ENCODE measurements at regions not wholly inside any gene's neighbourhood (a gene's known extent, or its start where the extent isn't known, plus 50 kb on each side); places are given as distances from the start of the nearest gene placed in this dataset.
"Not testable (repeated sequence)": the region's sequence is repeated elsewhere in the genome, so short reads cannot be mapped to it uniquely, and the experiment has no call there.

DNA sequence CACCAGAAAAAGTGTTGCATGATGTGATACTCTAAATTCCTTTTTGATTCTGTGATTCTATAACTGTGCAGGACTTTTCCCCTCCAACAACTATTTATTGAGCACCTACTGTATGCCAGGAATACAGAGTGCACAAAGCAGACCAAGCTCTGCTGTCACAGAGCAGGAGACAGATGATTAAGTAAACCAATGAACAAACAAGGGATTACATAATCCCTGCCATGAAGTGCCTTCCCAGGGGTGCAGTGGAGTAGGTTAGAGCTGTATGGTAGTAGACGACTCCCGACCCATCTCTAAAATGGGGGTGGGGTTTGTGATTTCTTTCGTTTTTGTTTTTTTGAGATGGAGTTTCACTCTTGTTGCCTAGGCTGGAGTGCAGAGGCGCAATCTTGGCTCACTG lies 213.9 kb downstream of the TBX5 start:
- no peak for DNase-seq

DNA sequence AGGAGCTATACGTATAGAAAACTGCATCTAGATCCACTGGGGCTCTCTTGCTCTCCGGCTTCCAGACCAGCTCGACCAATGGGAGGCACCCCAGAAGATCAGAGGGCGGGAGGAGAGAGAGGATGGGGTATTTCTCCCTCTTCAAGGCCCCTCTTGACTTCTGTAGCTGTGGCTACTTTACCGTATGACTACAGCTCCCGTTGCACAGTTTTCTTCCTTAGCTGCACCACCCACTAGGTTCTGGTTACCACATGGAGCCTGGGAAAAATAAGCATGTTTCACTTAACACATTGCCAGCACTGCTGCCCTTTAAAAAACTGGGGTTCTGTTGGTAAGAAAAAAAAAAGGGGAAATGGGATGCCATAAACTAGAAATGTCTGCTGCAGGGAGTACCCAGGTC lies 214.4 kb downstream of the TBX5 start:
- DNase-seq = no peak

GRCh38 chr12:114190971-114191370 lies 215.0 kb downstream of the TBX5 start:
- no peak for DNase-seq

DNA sequence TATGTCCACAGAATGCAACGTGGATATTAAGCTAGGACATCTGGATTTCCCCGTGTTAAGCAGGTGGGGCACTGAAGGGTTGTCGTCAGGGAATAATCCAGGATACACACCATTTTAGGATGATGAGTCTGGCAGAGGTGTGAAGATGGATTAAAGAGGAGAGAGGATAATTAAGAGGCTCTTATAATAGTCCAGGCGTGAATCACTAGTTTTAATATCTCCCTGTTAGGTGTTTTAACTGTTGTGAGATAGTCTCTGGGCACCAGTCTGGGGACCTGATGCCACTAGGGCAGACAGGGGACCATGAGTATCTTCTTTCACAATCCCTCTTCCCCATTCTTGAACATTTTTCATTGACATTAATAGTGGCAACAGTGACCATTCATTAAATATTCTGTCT lies 216.7 kb downstream of the TBX5 start:
- DNase-seq = no peak

- no peak for DNase-seq
Measured at GRCh38 chr12:114186241-114187002, 219.5 kb downstream of the TBX5 start.

- no peak for DNase-seq
Measured at GRCh38 chr12:114185036-114185435, 218.9 kb upstream of the RBM19 start.

- DNase-seq = no peak
Measured at GRCh38 chr12:114174326-114174725, 208.2 kb upstream of the RBM19 start.

DNA sequence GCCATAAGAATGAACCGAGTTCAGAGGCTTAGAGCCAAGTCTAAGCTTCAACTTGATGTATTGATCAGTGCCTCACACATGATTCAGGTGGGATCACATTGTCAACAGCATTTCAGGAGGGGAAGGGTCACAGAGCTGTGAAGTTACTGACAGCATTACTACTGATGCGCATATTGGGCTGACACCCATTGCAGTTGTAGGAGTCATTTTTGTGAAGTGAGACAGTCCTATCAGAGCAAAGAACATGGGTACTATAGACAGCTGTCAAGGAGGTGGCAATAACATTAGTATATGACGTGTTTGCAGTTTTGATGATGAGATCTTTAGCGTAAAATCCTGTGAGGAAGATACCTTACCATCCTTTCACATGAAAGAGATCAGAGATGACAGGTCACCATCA lies 206.0 kb upstream of the RBM19 start:
- DNase-seq = no peak

- DNase-seq = no peak
Measured at GRCh38 chr12:114168061-114168460, 201.9 kb upstream of the RBM19 start.

DNA sequence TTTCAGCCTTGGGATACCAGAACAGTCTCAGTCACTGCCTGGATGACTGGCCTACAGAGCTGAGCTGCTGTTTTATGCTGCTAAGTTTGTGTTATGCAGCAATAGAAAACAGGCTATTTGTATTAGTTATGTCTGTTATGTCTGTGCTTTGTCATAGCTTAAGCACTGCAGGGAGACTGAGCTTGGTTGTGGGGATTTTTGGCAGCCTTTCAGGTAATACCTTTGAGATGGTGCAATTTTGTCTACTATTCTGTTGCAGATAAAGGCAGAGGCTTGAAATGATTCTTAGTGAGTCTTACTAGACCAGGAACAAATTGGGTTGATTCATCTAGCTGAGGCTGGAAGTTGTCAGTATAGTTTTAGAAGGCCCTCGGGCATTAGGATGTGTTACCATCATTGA lies 201.3 kb upstream of the RBM19 start:
- no peak for DNase-seq

GRCh38 chr12:114166362-114166761 lies 200.2 kb upstream of the RBM19 start:
- peak; percentile 8 for DNase-seq

- no peak for DNase-seq
Measured at GRCh38 chr12:114165921-114166320, 199.8 kb upstream of the RBM19 start.

- DNase-seq = no peak
Measured at GRCh38 chr12:114164351-114164750, 198.2 kb upstream of the RBM19 start.

GRCh38 chr12:114163771-114164170 lies 197.6 kb upstream of the RBM19 start:
- no peak for DNase-seq

DNA sequence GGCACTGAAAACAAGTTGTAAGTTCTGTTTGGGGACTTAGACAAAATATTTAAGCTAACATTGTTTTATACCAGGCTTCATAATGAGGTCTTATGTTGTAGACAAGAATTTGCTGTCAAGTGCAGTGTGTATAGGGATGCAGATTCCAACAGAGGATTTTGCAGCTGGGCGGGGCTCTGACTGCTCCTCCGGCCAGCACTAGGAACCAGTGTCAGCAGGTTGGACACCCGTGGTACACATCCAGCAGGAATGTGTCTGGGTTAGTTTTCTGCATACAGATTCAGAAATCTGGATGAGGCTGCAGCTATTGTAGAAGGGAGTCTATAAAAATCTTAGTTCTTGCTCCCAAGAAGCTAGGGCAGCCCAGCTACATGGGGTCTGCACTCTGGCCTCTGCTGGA lies 194.3 kb upstream of the RBM19 start:
- DNase-seq = no peak

DNA sequence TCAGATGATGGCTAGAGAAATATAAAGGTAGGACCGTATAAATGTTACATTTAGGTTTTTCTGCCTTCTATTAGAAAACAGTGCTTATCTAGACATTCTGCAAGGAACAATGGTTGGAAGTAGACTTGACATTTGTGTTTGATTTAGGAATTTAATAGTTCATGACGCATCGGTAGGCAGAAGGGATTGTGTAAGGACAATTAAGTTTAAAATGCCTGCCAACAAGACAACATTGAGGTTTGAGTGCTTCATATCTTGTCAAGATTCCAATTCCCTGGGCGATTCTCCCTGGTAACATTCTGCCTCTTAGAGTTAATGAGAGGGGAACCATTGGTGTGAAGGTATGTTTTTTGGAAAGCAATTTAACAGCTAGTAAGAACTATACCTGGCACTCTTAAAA lies 186.8 kb upstream of the RBM19 start:
- no peak for DNase-seq

DNA sequence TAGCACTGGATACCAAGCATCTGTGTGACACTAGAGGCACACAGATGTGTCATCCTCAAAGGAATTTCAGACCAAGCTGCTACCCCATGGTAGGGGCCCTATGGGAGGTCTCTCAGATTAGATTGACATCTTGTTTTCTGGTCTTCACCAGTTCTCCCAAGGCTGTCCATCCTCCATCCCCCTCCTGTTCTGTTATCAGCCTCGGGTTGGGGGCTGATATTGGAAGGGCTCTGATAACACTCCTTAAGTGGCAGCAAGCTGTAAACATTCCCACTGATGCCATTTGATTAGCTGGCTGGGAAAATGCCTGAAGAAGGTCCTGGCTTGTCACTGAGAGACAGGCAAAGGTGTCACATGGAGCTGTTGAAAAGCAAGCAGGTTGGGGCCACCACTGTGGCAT lies 185.9 kb upstream of the RBM19 start:
- DNase-seq = no peak

DNA sequence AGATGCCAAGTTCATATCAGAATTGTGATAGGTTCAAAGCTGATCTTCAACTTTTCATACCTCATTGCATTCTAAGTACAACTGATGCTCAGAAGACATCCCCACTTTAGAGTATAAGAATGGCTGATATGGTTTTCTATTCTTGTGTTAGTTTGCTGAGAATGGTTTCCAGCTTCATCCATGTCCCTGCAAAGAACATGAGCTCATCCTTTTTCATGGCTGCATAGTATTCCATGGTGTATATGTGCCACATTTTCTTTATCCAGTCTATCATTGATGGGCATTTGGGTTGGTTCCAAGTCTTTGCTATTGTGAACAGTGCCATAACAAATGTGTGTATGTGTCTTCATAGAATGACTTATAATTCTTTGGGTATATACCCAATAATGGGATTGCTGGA lies 184.5 kb upstream of the RBM19 start:
- DNase-seq = not testable (repeated sequence)

- no peak for DNase-seq
Measured at GRCh38 chr12:114141921-114142564, 175.9 kb upstream of the RBM19 start.

GRCh38 chr12:114140576-114140975 lies 174.5 kb upstream of the RBM19 start:
- DNase-seq = no peak

GRCh38 chr12:114136631-114137030 lies 170.5 kb upstream of the RBM19 start:
- no peak for DNase-seq

DNA sequence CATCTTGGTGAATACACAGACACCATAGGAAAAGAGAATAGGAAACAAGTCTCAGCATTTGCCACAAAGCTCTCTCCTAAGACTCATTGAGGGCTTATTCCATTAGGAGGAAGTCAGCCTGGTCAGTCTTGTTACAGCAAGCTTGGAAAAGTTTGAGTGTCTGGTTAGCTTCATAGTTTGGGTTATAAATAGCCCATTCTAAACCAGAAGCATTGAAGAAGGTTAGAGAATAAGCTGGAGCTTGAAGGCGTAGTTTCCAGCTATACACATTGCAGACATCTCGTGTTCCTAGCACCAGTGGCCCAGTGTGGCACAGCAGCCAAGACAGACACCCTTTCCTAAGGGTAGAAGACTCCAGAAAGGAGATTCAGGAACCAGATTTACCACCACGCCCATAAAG lies 168.8 kb upstream of the RBM19 start:
- DNase-seq = no peak

GRCh38 chr12:114131824-114132223 lies 165.7 kb upstream of the RBM19 start:
- no peak for DNase-seq

DNA sequence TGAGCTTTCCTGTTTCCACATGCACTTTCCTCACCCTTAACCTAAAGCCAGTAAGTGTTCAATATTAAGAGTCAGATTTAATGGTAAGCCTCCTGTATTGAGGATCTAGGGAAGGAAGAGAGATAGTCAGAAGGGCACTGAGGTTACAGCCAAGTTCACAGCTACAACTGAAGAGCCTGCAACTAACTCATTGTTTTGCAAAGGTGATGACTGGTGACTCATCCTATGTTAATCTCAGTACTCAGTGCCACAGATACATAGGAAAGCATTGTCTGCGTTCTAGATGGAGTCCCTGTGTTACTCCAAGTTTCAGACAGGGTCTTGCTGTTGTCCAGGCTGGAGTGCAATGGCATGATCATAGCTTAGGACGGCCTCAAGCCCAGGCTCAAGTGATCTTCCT lies 157.0 kb upstream of the RBM19 start:
- no peak for DNase-seq

GRCh38 chr12:114122016-114122415 lies 155.9 kb upstream of the RBM19 start:
- DNase-seq = no peak

Data from suppressor macrophage treated with lipopolysaccharide for 4 hours (primary cell).